ENCODE measurements at regions not wholly inside any gene's neighbourhood (a gene's known extent, or its start where the extent isn't known, plus 50 kb on each side); places are given as distances from the start of the nearest gene placed in this dataset.

GRCh38 chr2:71989671-71990070 lies 158.0 kb downstream of the CYP26B1 start:
- TF ChIP-seq POLR2A (IDR thresholded peaks at IDR 0.05) (no peak), CTCF (IDR thresholded peaks at IDR 0.05) (no peak)

Data from Peyer's patch (tissue), 4 donors.